Stimulated activated CD4-positive, alpha-beta T cell treated with anti-CD3 and anti-CD28 coated beads, Interleukin-15, amount 100 ng/mL, for 24 hours (primary cell): ENCODE measurements at regions not wholly inside any gene's neighbourhood (a gene's known extent, or its start where the extent isn't known, plus 50 kb on each side); places are given as distances from the start of the nearest gene placed in this dataset.

Experiments
- DNase-seq: peaks from one replicate; pipeline ENCODE4 v3.0.0-alpha.2; 2020

DNA sequence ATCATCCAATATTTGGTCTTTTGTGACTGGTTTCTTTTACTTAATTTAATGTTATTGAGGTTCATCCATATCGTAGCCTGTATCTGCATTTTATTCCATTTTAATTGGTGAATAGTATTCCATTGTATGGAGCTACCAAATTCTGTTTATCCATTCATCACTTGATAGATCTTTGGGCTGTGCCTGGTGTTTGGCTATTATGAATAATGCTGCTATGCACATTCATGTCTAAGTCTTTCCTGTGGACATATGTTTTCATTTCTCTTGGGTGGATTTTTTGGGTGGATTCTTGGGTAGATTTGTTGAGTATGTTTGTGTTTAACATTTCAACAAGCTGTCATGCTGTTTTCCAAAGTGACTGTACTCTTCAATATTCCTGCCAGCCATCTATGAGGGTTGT lies 52.5 kb upstream of the NEDD4L start:
- no peak for DNase-seq

DNA sequence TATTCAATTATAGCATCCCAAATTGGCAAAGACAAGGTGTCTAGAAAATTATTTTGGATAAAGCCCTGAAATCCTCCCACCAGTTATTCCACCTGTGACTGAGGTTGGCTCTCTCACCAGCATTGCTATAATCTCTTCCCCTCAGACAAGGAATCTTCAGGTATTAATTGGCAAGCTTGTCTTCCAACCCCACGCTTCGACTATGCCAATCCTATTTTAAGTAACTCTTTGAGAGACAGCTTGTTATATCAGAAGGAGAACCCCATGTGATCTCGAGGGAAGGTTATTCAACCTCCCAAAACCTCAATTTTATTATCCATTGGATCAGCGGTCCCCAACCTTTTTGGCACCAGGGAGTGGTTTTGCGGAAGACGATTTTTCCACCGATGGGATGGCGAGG lies 54.5 kb upstream of the NEDD4L start:
- no peak for DNase-seq

DNA sequence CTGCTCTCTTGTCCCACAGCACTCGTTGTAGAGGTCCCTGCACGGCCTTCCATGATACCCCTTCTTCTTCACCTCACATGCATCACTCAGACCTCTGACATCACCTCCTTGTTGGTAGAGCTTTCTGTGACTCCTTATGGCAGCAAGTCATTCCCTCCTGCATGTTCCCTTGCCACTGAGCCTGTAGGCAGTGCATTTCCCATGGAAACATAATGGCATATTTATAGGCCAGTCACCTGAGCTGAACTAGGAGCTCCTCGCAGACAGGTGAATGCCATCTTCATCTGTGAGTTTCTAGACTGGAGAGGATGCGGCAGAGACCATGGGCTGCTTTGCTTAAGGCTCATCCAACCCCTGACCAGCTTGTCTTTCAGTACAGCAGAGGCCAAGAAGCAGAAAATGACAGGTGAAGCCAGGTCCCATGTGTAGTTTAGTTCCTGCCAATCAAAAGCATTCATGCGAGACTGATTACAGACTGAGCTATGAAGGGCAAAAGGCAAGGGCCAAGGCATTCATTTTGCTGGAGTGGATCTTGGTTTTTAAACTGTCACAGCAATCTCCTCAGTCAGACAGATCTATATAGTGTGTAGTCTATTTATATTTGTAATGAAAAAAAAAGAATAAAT lies 59.4 kb upstream of the NEDD4L start:
- no peak for DNase-seq

DNA sequence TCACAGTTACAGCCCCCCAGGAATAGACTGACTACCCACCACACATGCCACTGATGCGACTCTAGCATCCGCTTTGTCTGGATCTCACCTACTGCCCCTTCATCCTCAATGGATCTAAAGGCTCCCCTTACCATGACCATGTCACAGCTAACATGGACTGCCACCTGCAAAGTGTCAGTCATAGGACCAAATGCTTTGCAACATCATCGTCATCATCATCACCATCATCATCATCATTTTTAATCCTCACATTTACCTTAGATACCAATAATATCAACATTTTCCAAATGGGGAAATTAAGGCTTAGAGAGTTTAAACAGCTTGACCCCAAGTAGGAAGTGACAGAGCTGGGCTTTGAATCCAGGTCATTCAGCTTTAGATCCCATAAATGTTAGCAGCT lies 60.1 kb upstream of the NEDD4L start:
- DNase-seq = no peak

DNA sequence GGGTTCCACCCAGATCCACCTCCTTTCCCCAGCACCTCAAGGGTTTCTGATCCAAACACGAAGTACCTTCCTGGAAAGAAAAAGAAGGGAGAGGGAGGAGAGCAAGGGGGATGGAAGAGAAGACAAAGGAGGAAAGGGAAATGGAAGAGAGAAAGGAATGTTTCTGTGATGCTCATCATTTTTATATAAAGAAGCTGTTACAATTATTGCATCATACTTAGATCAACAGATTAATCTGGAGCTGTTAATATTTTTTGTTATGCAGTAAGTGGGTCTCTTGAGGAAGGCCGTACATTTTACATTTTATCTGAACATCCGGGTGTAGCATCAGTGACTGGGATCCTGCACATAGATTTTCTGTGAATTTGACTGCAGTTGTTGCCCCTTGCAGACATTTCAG lies 60.6 kb upstream of the NEDD4L start:
- no peak for DNase-seq

DNA sequence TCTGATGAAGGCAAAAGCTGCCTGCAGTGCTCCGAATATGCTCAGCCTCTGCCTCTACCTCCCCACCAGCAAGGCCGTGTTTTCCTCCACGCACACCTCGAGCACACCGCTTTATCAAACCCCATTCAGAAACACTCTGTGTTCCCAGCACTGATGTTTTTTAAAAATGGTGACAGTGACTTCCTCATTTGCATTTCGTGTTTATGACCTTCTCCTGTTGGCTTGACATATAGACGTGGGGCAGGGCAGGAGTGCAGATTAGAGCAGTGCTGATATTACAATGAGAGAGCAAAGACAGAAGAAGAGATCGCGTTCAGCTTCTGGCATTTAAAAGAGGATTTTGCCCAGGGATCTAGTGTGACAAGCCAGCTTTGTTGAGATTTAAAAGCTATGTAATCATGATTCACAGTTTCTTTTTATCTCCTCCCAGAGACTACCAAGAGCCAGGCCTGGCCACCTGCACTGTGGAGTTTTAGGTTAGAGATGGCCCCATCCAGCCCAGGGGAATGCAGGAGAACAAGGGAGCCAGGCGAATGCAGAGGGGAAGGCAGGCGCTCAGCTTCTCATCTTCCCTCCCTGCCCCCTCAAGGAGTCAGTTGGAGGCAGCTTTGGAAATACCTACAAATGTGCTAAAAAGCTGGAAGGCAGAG lies 61.5 kb upstream of the NEDD4L start:
- no peak for DNase-seq

DNA sequence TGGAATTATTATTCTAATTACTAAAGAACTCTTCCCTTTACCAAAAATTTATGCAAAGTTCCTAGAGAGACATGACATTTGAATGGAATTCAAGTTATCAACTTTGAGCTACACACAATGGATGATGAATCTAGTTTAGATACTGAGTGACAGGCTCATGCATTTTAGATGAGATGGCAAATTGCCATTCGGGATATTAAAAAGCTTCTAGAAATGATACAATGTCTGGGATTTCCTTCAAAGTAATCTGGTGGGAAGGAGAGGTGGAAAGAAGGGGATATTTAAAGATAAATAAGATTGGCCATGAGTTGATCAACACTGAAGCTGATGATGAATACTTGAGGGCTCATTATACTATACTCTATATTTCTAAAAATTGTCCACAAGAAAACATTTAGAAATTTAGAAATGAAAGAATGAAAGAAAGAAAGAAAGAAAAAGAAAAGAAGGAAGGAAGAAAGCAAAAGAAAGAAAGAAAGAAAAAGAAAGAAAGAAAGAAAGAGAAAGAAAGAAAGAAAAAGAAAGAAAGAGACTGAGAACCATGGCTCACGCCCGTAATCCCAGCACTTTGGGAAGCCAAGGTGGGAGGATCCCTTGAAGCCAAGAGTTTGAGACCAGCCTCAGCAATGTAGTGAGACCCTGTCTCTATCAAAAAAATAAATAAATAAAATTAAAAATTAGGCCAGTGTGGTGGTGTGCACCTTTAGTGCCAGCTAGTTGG lies 62.6 kb upstream of the NEDD4L start:
- DNase-seq = no peak

DNA sequence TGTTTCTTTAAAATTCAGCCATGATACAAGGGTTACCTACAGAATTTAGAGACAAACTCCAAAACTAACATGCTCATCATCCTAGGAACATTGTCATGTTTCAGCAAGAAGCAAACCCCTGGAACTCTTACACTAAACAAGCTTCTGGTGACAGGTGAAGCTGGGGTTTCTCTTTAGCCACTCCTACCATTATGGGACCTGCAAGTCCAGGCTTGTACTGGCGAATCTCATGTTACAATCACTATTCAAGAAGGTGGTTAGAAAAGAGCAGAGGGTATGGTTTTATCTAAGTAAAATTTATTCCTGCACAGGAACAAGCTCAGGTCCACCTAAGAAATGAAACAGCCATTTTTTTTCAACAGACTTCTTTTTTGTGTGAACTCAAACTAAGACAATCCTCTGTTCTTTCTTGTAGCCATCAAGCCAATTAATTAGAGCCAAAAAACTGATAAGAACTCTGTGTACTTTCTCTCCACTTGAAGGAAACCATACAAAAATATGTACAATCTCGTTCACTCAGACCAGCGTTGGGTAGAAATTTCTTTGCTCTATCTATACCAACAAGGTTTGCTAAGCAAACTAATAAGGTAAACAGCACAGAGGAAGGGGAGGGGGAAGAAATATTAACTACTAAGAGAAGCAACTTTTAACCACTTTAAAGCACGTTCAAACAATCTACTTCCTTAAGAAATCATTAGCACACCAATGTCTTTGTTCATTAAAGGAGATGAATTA lies 63.3 kb upstream of the NEDD4L start:
- DNase-seq = no peak

DNA sequence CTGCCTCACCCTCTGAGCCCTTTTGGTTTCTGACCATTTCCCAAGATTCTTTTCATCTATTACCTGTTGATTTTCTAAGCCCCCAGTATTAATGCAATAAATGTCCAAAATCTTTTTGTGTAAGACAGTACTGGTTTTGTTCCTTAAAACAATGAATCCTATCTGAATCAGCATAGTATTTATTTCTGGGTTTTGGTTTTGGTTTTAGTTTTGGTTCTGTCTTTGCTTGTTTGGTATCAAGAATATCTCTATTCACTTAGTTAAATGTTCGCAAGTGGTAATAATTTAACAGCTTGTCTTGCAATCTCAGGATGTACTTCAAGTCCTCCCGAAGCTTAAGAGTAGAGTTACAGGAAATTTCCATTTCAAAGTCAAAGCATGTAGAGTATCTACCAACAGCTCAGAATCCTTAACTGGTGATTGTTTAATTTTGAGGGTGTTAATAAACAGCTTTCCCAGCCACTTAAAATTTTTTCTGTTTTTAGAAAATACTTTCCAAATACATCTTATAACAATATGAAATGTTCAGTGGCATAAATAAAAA lies 67.7 kb upstream of the NEDD4L start:
- no peak for DNase-seq

DNA sequence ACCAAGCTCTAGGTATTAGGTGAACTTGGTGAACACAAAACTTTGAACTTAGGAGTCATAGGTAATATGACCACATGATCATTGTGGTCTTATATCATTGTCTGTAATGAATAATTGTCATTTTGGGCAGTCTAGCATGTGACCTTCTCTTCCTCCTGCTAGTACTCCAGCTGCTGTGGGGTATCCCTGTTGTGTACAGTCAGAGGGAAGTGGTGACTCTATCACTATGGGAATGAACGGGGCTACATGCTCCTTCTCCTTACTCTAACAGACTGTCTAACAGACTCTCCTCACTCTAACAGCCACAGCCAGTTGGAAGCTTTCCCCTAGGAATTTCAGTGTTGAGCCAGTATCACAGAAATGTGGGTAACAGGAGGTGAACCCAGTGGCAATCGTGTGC lies 68.2 kb upstream of the NEDD4L start:
- no peak for DNase-seq

DNA sequence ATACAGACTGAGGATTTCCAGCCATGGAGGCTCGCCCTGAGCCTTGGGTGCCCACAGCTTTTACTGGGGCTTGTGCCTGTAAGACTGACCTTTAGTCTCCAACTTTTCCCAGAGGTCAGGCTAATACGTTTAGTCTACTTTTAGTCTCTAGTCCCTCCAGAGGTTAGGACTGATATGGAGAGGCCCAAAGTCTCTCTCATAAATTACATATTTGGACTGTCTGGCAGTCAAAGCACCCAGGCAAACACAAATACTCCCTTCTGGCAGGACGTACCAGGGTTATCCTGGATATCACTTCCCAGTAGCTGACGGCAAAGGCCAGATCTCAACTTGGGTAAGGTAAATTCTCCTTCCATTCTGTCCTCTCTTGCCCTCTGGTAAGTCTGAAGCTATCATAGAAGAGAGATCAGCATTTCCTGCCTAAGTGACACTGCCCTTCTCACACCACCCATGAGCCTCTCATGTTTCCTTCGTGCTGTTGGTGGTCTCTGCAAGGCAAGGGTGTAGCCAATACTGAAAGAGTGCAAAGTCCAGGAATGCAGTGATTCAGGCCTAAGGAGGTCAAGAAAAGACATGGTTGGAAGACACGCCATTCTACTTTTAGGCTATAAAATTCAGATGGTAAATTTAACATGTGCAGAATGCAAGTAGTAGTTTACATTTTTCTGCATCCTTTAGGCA lies 69.3 kb upstream of the NEDD4L start:
- DNase-seq = no peak

DNA sequence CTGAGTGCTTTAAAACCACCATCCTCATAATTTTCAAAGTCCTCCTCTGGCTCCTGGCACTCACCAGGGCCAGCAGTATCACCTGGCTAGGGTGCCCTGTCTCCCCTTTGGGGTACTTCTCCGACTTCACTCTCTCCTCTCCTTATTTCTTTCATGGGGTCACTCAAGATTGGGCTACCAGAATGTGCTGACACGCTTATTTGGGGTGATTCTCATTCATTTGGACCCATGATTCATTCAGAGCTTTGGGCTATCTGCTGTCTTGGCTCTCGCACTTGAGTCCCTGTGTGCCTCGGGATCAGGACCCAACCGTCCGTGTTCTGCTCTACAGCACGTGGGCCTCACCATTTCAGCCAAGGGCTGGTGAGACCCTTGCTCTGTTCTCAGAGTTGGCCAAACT lies 70.1 kb upstream of the NEDD4L start:
- DNase-seq = no peak

DNA sequence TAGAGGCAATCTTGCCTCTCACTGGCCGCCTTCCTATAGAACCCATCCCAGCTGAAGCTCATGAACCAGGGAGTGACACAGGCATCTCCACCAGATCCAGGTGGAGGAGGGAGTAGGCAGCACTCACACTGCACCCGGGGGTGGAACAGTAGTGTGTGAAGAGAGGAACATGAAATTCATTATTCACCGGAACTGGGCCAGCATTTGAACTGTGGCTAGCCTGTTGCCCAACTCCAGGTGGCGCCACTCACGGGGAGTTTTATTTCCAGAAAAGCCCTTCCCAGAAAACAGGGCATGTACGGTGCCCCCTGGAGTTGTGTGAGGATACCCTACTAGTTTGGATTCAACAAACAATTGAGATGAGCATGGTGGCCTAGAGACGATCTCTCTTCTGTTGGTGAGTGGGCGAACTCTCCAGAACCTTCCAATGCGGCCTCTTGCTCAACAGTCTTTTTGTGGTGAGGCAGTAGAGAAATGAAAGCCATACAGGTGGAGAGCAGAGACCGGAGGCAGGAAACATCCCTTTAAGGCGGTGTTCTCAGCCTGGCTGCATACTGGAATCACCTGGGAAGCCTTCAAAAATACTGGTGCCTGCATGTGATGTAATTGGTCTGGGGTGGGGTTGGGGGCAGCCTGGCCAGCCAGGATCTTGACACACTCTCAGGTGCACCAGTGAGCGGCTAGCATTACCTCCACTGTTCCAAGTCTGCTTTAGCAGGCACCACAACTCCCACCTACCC lies 73.5 kb upstream of the NEDD4L start:
- DNase-seq = peak; percentile 22

DNA sequence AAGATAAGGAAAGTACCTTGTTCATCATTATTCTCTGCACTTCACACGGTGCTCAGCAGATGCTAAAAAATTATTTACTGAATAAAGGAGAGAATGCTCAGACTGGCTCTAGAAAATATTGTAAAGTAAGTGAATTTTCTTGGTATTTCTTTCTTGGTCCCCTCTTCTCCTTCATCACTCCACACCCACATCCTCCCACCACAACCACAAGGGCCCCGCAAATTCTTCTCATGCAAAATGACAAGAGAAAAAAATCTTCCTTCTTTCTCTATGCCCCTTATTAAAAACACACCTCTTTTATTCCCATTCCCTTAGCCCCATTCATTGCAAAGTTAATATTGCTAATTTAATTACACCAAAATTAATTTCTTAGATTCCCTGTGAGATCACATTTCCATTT lies 74.2 kb upstream of the NEDD4L start:
- no peak for DNase-seq

DNA sequence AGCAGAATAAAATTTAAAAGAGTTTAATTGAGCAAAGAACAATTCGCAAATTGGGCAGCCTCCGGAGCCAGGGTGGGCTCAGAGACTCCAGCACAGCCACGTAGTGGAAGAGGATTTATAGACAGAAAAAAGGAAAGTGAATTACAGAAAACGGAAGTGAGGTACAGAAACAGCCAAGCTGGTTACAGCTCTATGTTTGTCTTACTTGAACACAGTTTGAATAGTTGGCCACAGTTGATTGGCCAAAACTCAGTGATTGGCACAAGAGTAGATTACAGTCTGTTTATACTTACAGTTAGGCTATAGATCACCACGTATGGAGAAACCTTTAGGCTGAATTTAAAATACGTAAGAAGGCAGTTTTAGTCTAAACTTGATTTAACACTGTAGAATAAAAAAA lies 78.8 kb upstream of the NEDD4L start:
- no peak for DNase-seq

DNA sequence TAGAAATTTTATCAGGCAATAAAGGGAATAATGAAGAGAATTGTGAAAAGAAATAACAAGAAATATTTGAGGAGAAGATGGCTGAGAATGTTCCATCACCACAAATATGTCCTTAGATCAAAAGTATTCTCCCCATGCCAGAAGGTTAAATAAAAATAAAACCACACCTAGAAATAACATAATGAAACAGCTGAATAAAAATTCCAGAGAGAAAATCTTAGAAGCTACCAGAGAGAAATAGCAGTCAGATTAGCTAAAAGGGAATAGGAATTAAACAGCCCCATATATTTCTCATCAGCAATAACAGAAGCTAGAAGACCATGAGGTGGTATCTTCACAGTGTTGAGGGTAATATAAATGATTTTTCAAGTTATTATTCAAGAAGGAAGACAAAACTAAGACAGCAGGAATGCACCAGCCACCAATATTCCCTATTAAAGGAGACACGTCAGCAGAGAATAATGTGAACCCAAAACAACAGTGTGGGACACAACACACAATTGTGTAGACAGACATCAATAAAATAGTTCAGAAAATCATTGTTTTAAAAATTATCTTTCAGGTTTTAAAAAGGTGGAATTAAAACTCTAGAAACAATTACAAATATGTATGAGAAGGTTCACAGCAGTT lies 82.0 kb upstream of the NEDD4L start:
- DNase-seq = no peak

DNA sequence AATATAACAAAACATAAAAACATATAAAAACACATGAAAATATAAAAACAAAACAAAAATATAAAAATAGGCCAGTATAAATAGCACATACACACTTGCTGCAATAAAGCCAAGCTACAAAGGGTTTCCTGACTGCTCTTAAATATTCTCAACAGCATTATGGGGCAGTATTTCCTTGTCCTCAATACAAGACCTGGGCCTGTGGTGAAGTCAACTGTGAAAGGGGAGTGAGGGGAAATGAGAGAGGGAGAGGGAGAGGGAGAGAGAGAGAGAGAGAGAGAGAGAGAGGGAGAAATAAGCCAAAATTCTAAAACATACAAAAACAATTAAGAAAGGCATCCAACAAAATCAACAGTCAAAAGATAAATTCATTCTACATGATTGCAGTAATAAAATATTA lies 82.6 kb upstream of the NEDD4L start:
- no peak for DNase-seq

DNA sequence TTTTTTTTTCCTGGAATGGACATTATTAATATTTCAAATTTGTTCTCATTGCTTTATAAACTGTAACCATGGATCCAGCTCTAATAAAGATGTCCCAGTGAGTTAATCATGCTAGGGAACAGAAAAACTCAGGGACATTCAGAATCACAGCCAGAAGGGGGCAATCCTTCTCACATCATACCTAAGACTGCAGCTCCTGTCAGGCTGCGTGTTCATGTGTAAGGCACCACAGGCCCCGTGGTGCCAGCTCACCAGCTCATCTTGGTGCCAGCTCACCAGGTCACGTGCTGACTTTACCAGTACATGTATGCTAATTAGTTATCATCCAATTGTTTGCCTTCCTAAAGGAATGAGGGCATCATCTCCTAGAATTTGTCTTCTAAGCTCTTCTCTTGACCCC lies 84.7 kb upstream of the NEDD4L start:
- no peak for DNase-seq

DNA sequence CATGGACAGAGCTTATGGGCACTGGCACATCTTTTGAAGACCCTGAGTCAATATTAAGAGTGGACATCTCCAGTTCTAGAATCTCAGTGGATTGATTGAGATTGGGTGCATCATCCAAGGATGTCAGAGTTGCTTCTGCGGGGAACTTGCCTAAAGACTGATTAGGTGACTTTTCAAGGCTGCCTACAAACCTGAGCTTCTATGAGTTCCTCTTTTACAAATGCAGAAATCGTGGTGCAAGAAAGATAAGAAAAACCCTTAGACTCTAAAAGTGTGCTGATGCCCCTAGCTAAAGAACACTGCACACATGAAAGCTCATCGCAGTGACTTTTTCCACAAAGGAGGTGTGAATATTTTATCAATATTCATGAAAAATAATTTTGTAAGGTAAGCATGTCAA lies 86.8 kb upstream of the NEDD4L start:
- no peak for DNase-seq

DNA sequence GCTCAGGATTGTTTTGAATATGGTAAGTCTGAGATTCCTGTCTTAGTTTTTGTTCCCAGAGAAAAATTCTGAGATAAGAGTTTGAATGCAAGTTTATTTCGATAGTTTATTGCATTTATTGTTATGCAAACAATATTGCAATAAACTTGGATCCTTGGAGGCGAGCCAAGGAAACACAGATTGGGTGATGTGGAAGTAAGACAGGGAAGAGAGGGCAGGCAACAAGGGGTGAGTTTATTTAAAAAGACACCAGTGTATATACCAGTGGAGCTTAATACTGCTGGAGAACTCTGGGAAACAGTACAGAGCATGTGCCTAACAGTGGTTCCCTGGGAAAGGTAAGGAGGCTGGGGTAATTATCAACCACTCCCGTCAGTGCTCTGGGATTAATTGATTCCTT lies 87.5 kb upstream of the NEDD4L start:
- DNase-seq = no peak

DNA sequence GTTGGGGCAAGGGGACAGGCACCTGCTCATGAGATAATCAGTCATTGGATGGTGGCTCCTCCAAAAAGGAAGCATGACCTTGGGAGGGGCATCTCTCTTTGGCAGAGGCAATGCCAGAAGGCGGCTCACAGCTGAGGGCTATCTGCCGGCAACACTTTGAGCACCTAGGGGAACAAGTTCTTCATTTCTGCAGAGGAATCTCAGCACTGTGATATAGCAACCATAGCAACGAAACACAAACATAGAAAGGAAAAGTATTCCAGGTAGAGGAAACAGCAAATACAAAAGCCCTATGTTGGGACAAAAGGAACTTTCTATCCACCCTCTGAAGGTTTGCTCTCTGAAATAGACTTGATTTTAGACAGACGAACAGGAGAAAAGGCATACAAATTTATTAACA lies 89.1 kb upstream of the NEDD4L start:
- no peak for DNase-seq

DNA sequence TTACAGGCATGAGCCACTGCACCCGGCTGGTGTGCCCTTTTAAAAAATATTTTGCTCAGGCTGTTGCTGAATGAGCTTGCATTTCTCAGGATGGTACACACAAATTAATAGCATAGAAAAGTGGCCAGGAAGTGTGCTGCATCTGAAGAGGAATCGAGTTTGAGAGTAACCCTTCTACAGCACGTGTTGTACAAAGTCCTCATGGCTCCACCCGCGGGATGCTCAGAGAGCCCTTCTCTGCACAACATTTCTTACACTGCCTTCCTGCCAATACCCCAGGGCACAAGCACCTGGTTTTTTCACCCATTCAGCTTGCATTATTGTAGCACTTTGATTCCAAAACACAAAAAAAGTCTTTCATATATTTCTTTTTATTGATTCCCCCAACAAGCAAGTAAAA lies 90.1 kb upstream of the NEDD4L start:
- no peak for DNase-seq
